ENCODE measurements at regions not wholly inside any gene's neighbourhood (a gene's known extent, or its start where the extent isn't known, plus 50 kb on each side); places are given as distances from the start of the nearest gene placed in this dataset.

GRCh38 chr3:117843356-117843755, 1133.8 kb downstream of the TUSC7 start:
- DNase-seq, result no peak
- no peaks in the 10 kb centered on the region for H3K36me3 Mint-ChIP-seq (ENCODE audit: low read depth)
- no peaks in the 10 kb centered on the region for H3K9me3 Mint-ChIP-seq
- Histone ChIP-seq H3K4me3 (ENCODE audit: low read length) (no peak overlapping the region), H3K27ac (ENCODE audit: low read depth, low read length) (no peak overlapping the region), H3K9ac (ENCODE audit: extremely low read depth, low read length, poor library complexity, severe bottlenecking) (no peak overlapping the region), H3K27me3 (ENCODE audit: control insufficient read depth, insufficient read depth, low read length, poor library complexity, severe bottlenecking) (peaks cover 7% of the 10 kb centered on the region), H3K9me3 (ENCODE audit: control insufficient read depth, low read length) (no peaks in the 10 kb centered on the region), H3K4me1 (ENCODE audit: control insufficient read depth, insufficient read depth, low read length) (no peaks in the 10 kb centered on the region), H3K36me3 (ENCODE audit: control insufficient read depth, insufficient read depth, low read length) (no peaks in the 10 kb centered on the region)
- H3K4me3 Mint-ChIP-seq, result no peak overlapping the region
- no peak for TF ChIP-seq CTCF (conservative IDR thresholded peaks at IDR 0.05)
- peaks cover 4% of the 10 kb centered on the region for H3K27me3 Mint-ChIP-seq (ENCODE audit: insufficient read depth)
- no peaks in the 10 kb centered on the region for H3K4me1 Mint-ChIP-seq
- H3K27ac Mint-ChIP-seq, result no peak overlapping the region

- Histone ChIP-seq H3K36me3 (ENCODE audit: control insufficient read depth, insufficient read depth, low read length) (no peaks in the 10 kb centered on the region), H3K27me3 (ENCODE audit: control insufficient read depth, insufficient read depth, low read length, poor library complexity, severe bottlenecking) (peaks cover 7% of the 10 kb centered on the region), H3K27ac (ENCODE audit: low read depth, low read length) (no peak overlapping the region), H3K4me1 (ENCODE audit: control insufficient read depth, insufficient read depth, low read length) (no peaks in the 10 kb centered on the region), H3K9ac (ENCODE audit: extremely low read depth, low read length, poor library complexity, severe bottlenecking) (no peak overlapping the region), H3K4me3 (ENCODE audit: low read length) (no peak overlapping the region), H3K9me3 (ENCODE audit: control insufficient read depth, low read length) (no peaks in the 10 kb centered on the region)
- Mint-ChIP-seq H3K27me3 (ENCODE audit: insufficient read depth) (peaks cover 3% of the 10 kb centered on the region), H3K9me3 (no peaks in the 10 kb centered on the region), H3K4me3 (no peak overlapping the region), H3K27ac (no peak overlapping the region), H3K36me3 (ENCODE audit: low read depth) (no peaks in the 10 kb centered on the region), H3K4me1 (no peaks in the 10 kb centered on the region)
- TF ChIP-seq CTCF (conservative IDR thresholded peaks at IDR 0.05), result no peak
- 100% methylated on average over 2 of the region's 2 CpGs; no CpG with 5 or more reads in 1 of the 2 experiments for WGBS, 2 experiments (ENCODE audit: insufficient coverage in 1 of 2, insufficient read length in 1 of 2)
- DNase-seq, result no peak
Observed at GRCh38 chr3:117844676-117845075, 1135.1 kb downstream of the TUSC7 start.

GRCh38 chr3:117846238-117846637, 1136.7 kb downstream of the TUSC7 start:
- Mint-ChIP-seq H3K27ac (no peak overlapping the region), H3K4me1 (no peaks in the 10 kb centered on the region), H3K36me3 (ENCODE audit: low read depth) (no peaks in the 10 kb centered on the region), H3K27me3 (ENCODE audit: insufficient read depth) (no peaks in the 10 kb centered on the region), H3K4me3 (no peak overlapping the region), H3K9me3 (no peaks in the 10 kb centered on the region)
- H3K27ac ChIP-seq (ENCODE audit: low read depth, low read length), result no peak overlapping the region
- no peak overlapping the region for H3K4me3 ChIP-seq (ENCODE audit: low read length)
- H3K36me3 ChIP-seq (ENCODE audit: control insufficient read depth, insufficient read depth, low read length), result no peaks in the 10 kb centered on the region
- H3K9me3 ChIP-seq (ENCODE audit: control insufficient read depth, low read length), result no peaks in the 10 kb centered on the region
- TF ChIP-seq CTCF (conservative IDR thresholded peaks at IDR 0.05), result no peak
- no peak overlapping the region for H3K9ac ChIP-seq (ENCODE audit: extremely low read depth, low read length, poor library complexity, severe bottlenecking)
- no peaks in the 10 kb centered on the region for H3K4me1 ChIP-seq (ENCODE audit: control insufficient read depth, insufficient read depth, low read length)
- H3K27me3 ChIP-seq (ENCODE audit: control insufficient read depth, insufficient read depth, low read length, poor library complexity, severe bottlenecking), result no peaks in the 10 kb centered on the region
- DNase-seq, result no peak
- 87 to 100% methylated on average over 1 of the region's 1 CpG for WGBS, 2 experiments (ENCODE audit: insufficient coverage in 1 of 2, insufficient read length in 1 of 2)

All from endodermal cell (in vitro differentiated cells).